CD8-positive, alpha-beta memory T cell (primary cell): ENCODE measurements at regions not wholly inside any gene's neighbourhood (a gene's known extent, or its start where the extent isn't known, plus 50 kb on each side); places are given as distances from the start of the nearest gene placed in this dataset.

Source experiments
- CTCF ChIA-PET: fragments of 350-600 bp; sonication (Branson Sonifier 250); formaldehyde crosslinking; loops from one replicate; lab custom pipeline; 2021; ENCODE audit warnings: antibody characterized with exemption; lab: Charles Lee
- POLR2A ChIA-PET: fragments of 350-600 bp; sonication (Branson Sonifier 250); formaldehyde crosslinking; loops from one replicate; lab custom pipeline; 2021; ENCODE audit warnings: antibody characterized with exemption; lab: Charles Lee
- DNase-seq, 5 donors: peaks; one replicate each; pipeline versions ENCODE4 v3.0.0 to v3.0.0-alpha.2; 2020 to 2022; ENCODE audit warnings: mixed read lengths in 1 of 5
- H3K27ac ChIP-seq: one replicate; pipeline ENCODE4 v1.7.0; 2013; ENCODE audit warnings: low read depth, mild to moderate bottlenecking, low read length, moderate library complexity
- H3K27me3 ChIP-seq: 2 replicates; pipeline ENCODE4 v1.7.0; 2013; ENCODE audit warnings: low read length, mild to moderate bottlenecking; ENCODE audit not compliant: insufficient read depth, poor library complexity, severe bottlenecking
- H3K36me3 ChIP-seq: 2 replicates; pipeline ENCODE4 v1.7.0; 2013; ENCODE audit warnings: mild to moderate bottlenecking, low read length, moderate library complexity; ENCODE audit not compliant: insufficient read depth
- H3K4me1 ChIP-seq: 2 replicates; pipeline ENCODE4 v1.7.0; 2013; ENCODE audit warnings: mild to moderate bottlenecking, low read length, moderate library complexity; ENCODE audit not compliant: insufficient read depth
- H3K4me3 ChIP-seq: 2 replicates; pipeline ENCODE4 v1.7.0; 2013; ENCODE audit warnings: mild to moderate bottlenecking, low read length
- H3K9me3 ChIP-seq: 2 replicates; pipeline ENCODE4 v1.7.0; 2013; ENCODE audit warnings: mild to moderate bottlenecking, low read length
- H3K27ac Mint-ChIP-seq, 8 donors: one replicate each; pipeline ENCODE4 v1.8.0; 2020 to 2021; ENCODE audit warnings: mixed read lengths in 8 of 8, mild to moderate bottlenecking in 6 of 8, inconsistent platforms in 3 of 8, moderate library complexity in 3 of 8
- H3K27me3 Mint-ChIP-seq, 2 donors: one replicate each; pipeline ENCODE4 v1.8.0; 2020 to 2021; ENCODE audit warnings: mixed read lengths in 2 of 2, mild to moderate bottlenecking in 1 of 2, moderate library complexity in 1 of 2
- H3K36me3 Mint-ChIP-seq, 3 donors: one replicate each; pipeline ENCODE4 v1.8.0; 2020 to 2021; ENCODE audit warnings: mixed read lengths in 3 of 3, inconsistent platforms in 1 of 3, mild to moderate bottlenecking in 1 of 3
- H3K4me1 Mint-ChIP-seq, 3 donors: one replicate each; pipeline ENCODE4 v1.8.0; 2020 to 2021; ENCODE audit warnings: mixed read lengths in 3 of 3, inconsistent platforms in 1 of 3, mild to moderate bottlenecking in 1 of 3
- H3K4me3 Mint-ChIP-seq, 7 donors: one replicate each; pipeline ENCODE4 v1.8.0; 2020 to 2021; ENCODE audit warnings: mixed read lengths in 7 of 7, mild to moderate bottlenecking in 6 of 7, moderate library complexity in 4 of 7, inconsistent platforms in 2 of 7
- H3K9me3 Mint-ChIP-seq, 5 donors: one replicate each; pipeline ENCODE4 v1.8.0; 2020 to 2022; ENCODE audit warnings: mixed read lengths in 5 of 5, mild to moderate bottlenecking in 3 of 5, moderate library complexity in 2 of 5, inconsistent platforms in 1 of 5

GRCh38 chr7:109259151-109259550 is 689.5 kb downstream of the DNAJB9 start:
- ChIA-PET POLR2A (no interaction called here), CTCF (no interaction called here)
- DNase-seq: no peak
- no peaks in the 10 kb centered on the region for H3K27me3 ChIP-seq
- H3K9me3 ChIP-seq: no peaks in the 10 kb centered on the region
- H3K36me3 Mint-ChIP-seq: peaks cover 0 to 2% (median 0%) of the 10 kb centered on the region in 3 donors
- no peaks in the 10 kb centered on the region for H3K36me3 ChIP-seq
- no peak overlapping the region for H3K4me3 Mint-ChIP-seq
- H3K27ac ChIP-seq: no peak overlapping the region
- H3K27me3 Mint-ChIP-seq: no peaks in the 10 kb centered on the region
- no peak overlapping the region for H3K27ac Mint-ChIP-seq
- H3K4me1 Mint-ChIP-seq: no peaks in the 10 kb centered on the region
- H3K4me1 ChIP-seq: no peaks in the 10 kb centered on the region
- peaks cover 1 to 5% (median 3%) of the 10 kb centered on the region in 5 donors for H3K9me3 Mint-ChIP-seq
- H3K4me3 ChIP-seq: no peak overlapping the region

GRCh38 chr7:109261781-109262180 is 692.1 kb downstream of the DNAJB9 start:
- peaks cover 0 to 2% (median 0%) of the 10 kb centered on the region in 3 donors for H3K36me3 Mint-ChIP-seq
- H3K27me3 Mint-ChIP-seq: no peaks in the 10 kb centered on the region
- no peaks in the 10 kb centered on the region for H3K4me1 Mint-ChIP-seq
- DNase-seq: no peak
- H3K4me3 ChIP-seq: no peak overlapping the region
- H3K27ac ChIP-seq: no peak overlapping the region
- no peaks in the 10 kb centered on the region for H3K36me3 ChIP-seq
- no peaks in the 10 kb centered on the region for H3K9me3 ChIP-seq
- H3K27me3 ChIP-seq: no peaks in the 10 kb centered on the region
- CTCF ChIA-PET: interaction anchor here (2.2 kb wide), 1 partner anchor 11 kb away, joined by 5 read pairs; no protein-coding TSS in a partner anchor
- POLR2A ChIA-PET: no interaction called here
- no peak overlapping the region for H3K4me3 Mint-ChIP-seq
- H3K9me3 Mint-ChIP-seq: peaks cover 1 to 10% (median 5%) of the 10 kb centered on the region in 5 donors
- no peaks in the 10 kb centered on the region for H3K4me1 ChIP-seq
- no peak overlapping the region for H3K27ac Mint-ChIP-seq

- CTCF ChIA-PET: no interaction called here
- no peak overlapping the region for H3K27ac Mint-ChIP-seq
These were observed 696.9 kb downstream of the DNAJB9 start for GRCh38 chr7:109266610-109267009.

GRCh38 chr7:109276348-109276747 is 706.7 kb downstream of the DNAJB9 start:
- no peaks in the 10 kb centered on the region for H3K36me3 Mint-ChIP-seq
- CTCF ChIA-PET: no interaction called here
- POLR2A ChIA-PET: no interaction called here

More at GRCh38 chr7:109266610-109267009, 696.9 kb downstream of the DNAJB9 start:
- DNase-seq: no peak
- Mint-ChIP-seq H3K4me1 (no peaks in the 10 kb centered on the region), H3K27me3 (no peaks in the 10 kb centered on the region), H3K9me3 (peaks cover 5 to 29% (median 15%) of the 10 kb centered on the region in 5 donors), H3K36me3 (no peaks in the 10 kb centered on the region), H3K4me3 (no peak overlapping the region)
- Histone ChIP-seq H3K4me1 (no peaks in the 10 kb centered on the region), H3K27ac (no peak overlapping the region), H3K36me3 (no peaks in the 10 kb centered on the region), H3K9me3 (no peaks in the 10 kb centered on the region), H3K4me3 (no peak overlapping the region), H3K27me3 (no peaks in the 10 kb centered on the region)
- POLR2A ChIA-PET: no interaction called here

GRCh38 chr7:109282726-109283125 is 713.1 kb downstream of the DNAJB9 start:
- no peak overlapping the region for H3K4me3 Mint-ChIP-seq
- peaks cover 0 to 15% (median 13%) of the 10 kb centered on the region in 5 donors for H3K9me3 Mint-ChIP-seq
- Histone ChIP-seq H3K4me3 (no peak overlapping the region), H3K27me3 (no peaks in the 10 kb centered on the region), H3K27ac (no peak overlapping the region), H3K9me3 (no peaks in the 10 kb centered on the region), H3K4me1 (no peaks in the 10 kb centered on the region), H3K36me3 (no peaks in the 10 kb centered on the region)
- no peaks in the 10 kb centered on the region for H3K4me1 Mint-ChIP-seq
- POLR2A ChIA-PET: no interaction called here
- CTCF ChIA-PET: no interaction called here
- no peaks in the 10 kb centered on the region for H3K27me3 Mint-ChIP-seq
- H3K27ac Mint-ChIP-seq: no peak overlapping the region
- no peaks in the 10 kb centered on the region for H3K36me3 Mint-ChIP-seq
- DNase-seq: no peak

More at GRCh38 chr7:109276348-109276747, 706.7 kb downstream of the DNAJB9 start:
- no peak overlapping the region for H3K27ac Mint-ChIP-seq
- no peaks in the 10 kb centered on the region for H3K4me1 ChIP-seq
- H3K36me3 ChIP-seq: no peaks in the 10 kb centered on the region
- no peaks in the 10 kb centered on the region for H3K9me3 ChIP-seq
- no peak overlapping the region for H3K4me3 ChIP-seq
- no peak for DNase-seq
- no peaks in the 10 kb centered on the region for H3K4me1 Mint-ChIP-seq
- no peak overlapping the region for H3K27ac ChIP-seq
- H3K9me3 Mint-ChIP-seq: peaks cover 0 to 16% (median 2%) of the 10 kb centered on the region in 5 donors
- no peak overlapping the region for H3K4me3 Mint-ChIP-seq
- H3K27me3 ChIP-seq: no peaks in the 10 kb centered on the region
- H3K27me3 Mint-ChIP-seq: no peaks in the 10 kb centered on the region

GRCh38 chr7:109284943-109285342 is 715.3 kb downstream of the DNAJB9 start:
- H3K9me3 ChIP-seq: no peaks in the 10 kb centered on the region
- H3K36me3 Mint-ChIP-seq: no peaks in the 10 kb centered on the region
- no peak overlapping the region for H3K4me3 Mint-ChIP-seq
- H3K4me1 ChIP-seq: no peaks in the 10 kb centered on the region
- no peaks in the 10 kb centered on the region for H3K4me1 Mint-ChIP-seq
- no peak for DNase-seq
- H3K4me3 ChIP-seq: no peak overlapping the region
- H3K27ac ChIP-seq: no peak overlapping the region
- no peaks in the 10 kb centered on the region for H3K27me3 Mint-ChIP-seq
- CTCF ChIA-PET: no interaction called here
- POLR2A ChIA-PET: no interaction called here
- peak overlapping the region in 1 of 8 donors; percentile 4 for H3K27ac Mint-ChIP-seq
- H3K36me3 ChIP-seq: no peaks in the 10 kb centered on the region
- peaks cover 0 to 15% (median 15%) of the 10 kb centered on the region in 5 donors for H3K9me3 Mint-ChIP-seq
- H3K27me3 ChIP-seq: no peaks in the 10 kb centered on the region

- Histone ChIP-seq H3K4me3 (no peak overlapping the region), H3K27me3 (no peaks in the 10 kb centered on the region), H3K27ac (no peak overlapping the region), H3K36me3 (no peaks in the 10 kb centered on the region), H3K4me1 (no peaks in the 10 kb centered on the region), H3K9me3 (no peaks in the 10 kb centered on the region)
- H3K27ac Mint-ChIP-seq: no peak overlapping the region
- ChIA-PET POLR2A (no interaction called here), CTCF (no interaction called here)
- H3K4me3 Mint-ChIP-seq: no peak overlapping the region
- DNase-seq: no peak
- peaks cover 0 to 2% of the 10 kb centered on the region in 2 donors for H3K27me3 Mint-ChIP-seq
- H3K9me3 Mint-ChIP-seq: peaks cover 0 to 22% (median 4%) of the 10 kb centered on the region in 5 donors
- no peaks in the 10 kb centered on the region for H3K4me1 Mint-ChIP-seq
- H3K36me3 Mint-ChIP-seq: no peaks in the 10 kb centered on the region
These were observed 725.5 kb downstream of the DNAJB9 start for GRCh38 chr7:109295158-109295557.

GRCh38 chr7:109308816-109309215 is 739.1 kb downstream of the DNAJB9 start:
- H3K4me3 Mint-ChIP-seq: no peak overlapping the region
- Histone ChIP-seq H3K4me3 (no peak overlapping the region), H3K27ac (no peak overlapping the region), H3K27me3 (no peaks in the 10 kb centered on the region), H3K9me3 (no peaks in the 10 kb centered on the region), H3K4me1 (no peaks in the 10 kb centered on the region), H3K36me3 (no peaks in the 10 kb centered on the region)
- H3K4me1 Mint-ChIP-seq: no peaks in the 10 kb centered on the region
- H3K9me3 Mint-ChIP-seq: peaks cover 2 to 36% (median 10%) of the 10 kb centered on the region in 5 donors
- no peak for DNase-seq
- H3K27me3 Mint-ChIP-seq: no peaks in the 10 kb centered on the region
- no peak overlapping the region for H3K27ac Mint-ChIP-seq
- ChIA-PET CTCF (no interaction called here), POLR2A (no interaction called here)
- no peaks in the 10 kb centered on the region for H3K36me3 Mint-ChIP-seq
